Kidney (tissue), 13 donors: ENCODE measurements at regions not wholly inside any gene's neighbourhood (a gene's known extent, or its start where the extent isn't known, plus 50 kb on each side); places are given as distances from the start of the nearest gene placed in this dataset.
A peak's percentile ranks its signal among the peaks of the same experiment; 100 is the strongest.
"Not testable (repeated sequence)": the region's sequence is repeated elsewhere in the genome, so short reads cannot be mapped to it uniquely, and the experiment has no call there.

ENCODE experiments used
- DNase-seq, 5 donors: peaks; one replicate each; pipeline ENCODE4 v3.0.0-alpha.2; 2013 to 2020
- FAIRE-seq: peaks from 2 replicates; lab custom pipeline; 2012; peaks lifted over from hg19 to GRCh38; lab: Jason Lieb, UNC
- H3K27ac ChIP-seq, 2 donors: one replicate each; pipeline ENCODE4 v1.7.0; 2013; ENCODE audit warnings: low read depth in 2 of 2, low read length in 2 of 2, inconsistent platforms in 1 of 2
- H3K27me3 ChIP-seq: one replicate; pipeline ENCODE4 v1.7.1; 2013; ENCODE audit warnings: low read length, inconsistent platforms; ENCODE audit not compliant: control insufficient read depth, insufficient read depth
- H3K36me3 ChIP-seq, 3 donors: one replicate each; pipeline versions ENCODE4 v1.7.0 to v1.7.1; 2013; ENCODE audit warnings: low read length in 3 of 3, control low read depth in 1 of 3, inconsistent platforms in 1 of 3; ENCODE audit not compliant: insufficient read depth in 3 of 3, control insufficient read depth in 2 of 3
- H3K4me1 ChIP-seq, 3 donors: one replicate each; pipeline versions ENCODE4 v1.7.0 to v1.7.1; 2013; ENCODE audit warnings: low read length in 3 of 3, inconsistent platforms in 1 of 3, low read depth in 1 of 3; ENCODE audit not compliant: control insufficient read depth in 2 of 3, insufficient read depth in 2 of 3
- H3K4me3 ChIP-seq, 3 donors: one replicate each; pipeline versions ENCODE4 v1.7.0 to v1.8.1; 2013; ENCODE audit warnings: low read length in 3 of 3, control low read depth in 1 of 3, inconsistent platforms in 1 of 3
- H3K9ac ChIP-seq, 3 donors: one replicate each; pipeline versions ENCODE4 v1.7.0 to v1.7.1; 2013; ENCODE audit warnings: low read length in 3 of 3, control low read depth in 1 of 3, inconsistent platforms in 1 of 3
- H3K9me3 ChIP-seq, 3 donors: one replicate each; pipeline versions ENCODE4 v1.7.0 to v1.7.1; 2013; ENCODE audit warnings: low read length in 3 of 3, control low read depth in 1 of 3, inconsistent platforms in 1 of 3; ENCODE audit not compliant: control insufficient read depth in 2 of 3, insufficient read depth in 1 of 3
- intact Hi-C: fragments of 100-400 bp; cut with DNase I; formaldehyde crosslinking; loops from one replicate; pipeline ENCODE4 v1.11.1; 2022
- TF ChIP-seq, protein P1 (sequence below): IDR thresholded peaks from 3 replicates; pipeline ENCODE4 v1.5.1; 2012; ENCODE audit warnings: mild to moderate bottlenecking, moderate library complexity, borderline replicate concordance; ENCODE audit not compliant: insufficient read depth; ENCODE audit errors: extremely low read depth
- donor health status: control.
- donor health status: control.
- donor health status: control.
- donor health status: control.
- donor health status: control.
- donor health status: DM: yes; HTN: yes; CAD: no.
- donor health status: Normal renal cell carcinoma (clear cell type).

DNA sequence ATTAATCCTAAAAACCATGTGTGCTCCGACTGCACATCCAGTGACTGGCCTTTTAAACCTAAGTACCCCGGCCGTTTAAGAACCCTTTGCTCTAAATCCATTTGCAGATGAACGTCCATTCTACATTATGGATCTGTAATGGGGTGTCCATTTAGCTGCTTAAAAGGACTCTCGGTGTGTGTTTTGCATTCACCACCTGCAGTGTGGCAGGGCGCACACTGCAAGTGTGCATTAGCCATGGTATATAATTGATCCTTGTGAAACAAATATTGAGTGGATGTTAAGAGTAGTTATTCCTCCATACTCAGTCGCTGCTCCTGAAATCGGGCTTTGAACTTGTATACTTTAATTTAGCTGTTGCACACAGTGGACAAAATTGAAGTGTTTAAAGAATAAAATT, 190.1 kb upstream of the WWC1 start:
- Histone ChIP-seq H3K27me3 (no peaks in the 10 kb centered on the region), H3K4me3 (no peak overlapping the region), H3K9me3 (no peaks in the 10 kb centered on the region), H3K9ac (no peak overlapping the region), H3K27ac (no peak overlapping the region), H3K4me1 (peaks cover 2 to 23% (median 8%) of the 10 kb centered on the region in 3 donors), H3K36me3 (no peaks in the 10 kb centered on the region)
- TF ChIP-seq, protein P1, sequence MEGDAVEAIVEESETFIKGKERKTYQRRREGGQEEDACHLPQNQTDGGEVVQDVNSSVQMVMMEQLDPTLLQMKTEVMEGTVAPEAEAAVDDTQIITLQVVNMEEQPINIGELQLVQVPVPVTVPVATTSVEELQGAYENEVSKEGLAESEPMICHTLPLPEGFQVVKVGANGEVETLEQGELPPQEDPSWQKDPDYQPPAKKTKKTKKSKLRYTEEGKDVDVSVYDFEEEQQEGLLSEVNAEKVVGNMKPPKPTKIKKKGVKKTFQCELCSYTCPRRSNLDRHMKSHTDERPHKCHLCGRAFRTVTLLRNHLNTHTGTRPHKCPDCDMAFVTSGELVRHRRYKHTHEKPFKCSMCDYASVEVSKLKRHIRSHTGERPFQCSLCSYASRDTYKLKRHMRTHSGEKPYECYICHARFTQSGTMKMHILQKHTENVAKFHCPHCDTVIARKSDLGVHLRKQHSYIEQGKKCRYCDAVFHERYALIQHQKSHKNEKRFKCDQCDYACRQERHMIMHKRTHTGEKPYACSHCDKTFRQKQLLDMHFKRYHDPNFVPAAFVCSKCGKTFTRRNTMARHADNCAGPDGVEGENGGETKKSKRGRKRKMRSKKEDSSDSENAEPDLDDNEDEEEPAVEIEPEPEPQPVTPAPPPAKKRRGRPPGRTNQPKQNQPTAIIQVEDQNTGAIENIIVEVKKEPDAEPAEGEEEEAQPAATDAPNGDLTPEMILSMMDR = no peak
- no peak for DNase-seq
- intact Hi-C loops = no loop called here
- no peak for FAIRE-seq

DNA sequence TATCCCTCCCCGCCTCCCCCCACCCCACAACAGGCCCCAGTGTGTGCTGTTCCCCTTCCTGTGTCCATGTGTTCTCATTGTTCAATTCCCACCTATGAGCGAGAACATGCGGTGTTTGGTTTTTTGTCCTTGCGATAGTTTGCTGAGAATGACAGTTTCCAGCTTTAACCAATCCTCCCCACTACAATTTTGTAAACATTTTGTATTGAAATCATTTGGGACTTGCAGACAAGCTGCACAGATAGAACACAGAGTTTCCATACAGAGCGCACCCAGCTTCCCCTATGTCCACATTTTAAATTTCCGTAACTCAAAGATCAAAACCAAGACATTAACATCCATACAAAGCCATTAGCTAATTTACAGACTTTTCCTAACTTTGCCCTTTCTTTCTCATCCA, 188.4 kb upstream of the WWC1 start:
- H3K36me3 ChIP-seq, H3K27me3 ChIP-seq, intact Hi-C loops, DNase-seq, H3K9ac ChIP-seq, H3K9me3 ChIP-seq, H3K27ac ChIP-seq, H3K4me3 ChIP-seq, FAIRE-seq: not testable (repeated sequence)
- peaks cover 2 to 28% (median 8%) of the 10 kb centered on the region in 3 donors for H3K4me1 ChIP-seq

DNA sequence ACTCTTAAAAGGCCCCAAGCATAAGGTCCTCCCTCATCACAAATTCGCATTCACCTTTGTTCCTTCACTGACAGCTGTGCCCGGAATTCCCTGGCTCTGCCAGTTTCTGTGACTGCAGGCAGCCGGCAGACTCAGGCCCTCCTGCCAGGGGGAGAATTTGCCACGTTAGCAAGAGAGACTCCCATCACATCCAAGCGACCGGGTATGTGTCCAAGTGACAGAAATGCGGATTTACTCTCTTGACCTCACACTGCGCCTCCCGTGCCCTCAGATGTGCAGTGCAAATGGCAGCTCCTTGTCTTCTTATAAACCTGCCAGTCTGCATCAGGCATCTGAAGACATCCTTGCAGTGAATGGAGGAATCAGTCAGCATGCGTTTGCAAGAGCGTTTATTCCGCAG, 187.1 kb upstream of the WWC1 start:
- DNase-seq (peak in 1 of 5 donors; percentile 48), FAIRE-seq (no peak)
- Histone ChIP-seq H3K27ac (peak overlapping the region; percentile 16 to 64), H3K4me1 (peaks cover 0 to 28% (median 8%) of the 10 kb centered on the region in 3 donors), H3K27me3 (no peaks in the 10 kb centered on the region), H3K9ac (no peak overlapping the region), H3K9me3 (no peaks in the 10 kb centered on the region), H3K36me3 (no peaks in the 10 kb centered on the region), H3K4me3 (no peak overlapping the region)
- intact Hi-C loops = no loop called here
- TF ChIP-seq, protein P1 = no peak

DNA sequence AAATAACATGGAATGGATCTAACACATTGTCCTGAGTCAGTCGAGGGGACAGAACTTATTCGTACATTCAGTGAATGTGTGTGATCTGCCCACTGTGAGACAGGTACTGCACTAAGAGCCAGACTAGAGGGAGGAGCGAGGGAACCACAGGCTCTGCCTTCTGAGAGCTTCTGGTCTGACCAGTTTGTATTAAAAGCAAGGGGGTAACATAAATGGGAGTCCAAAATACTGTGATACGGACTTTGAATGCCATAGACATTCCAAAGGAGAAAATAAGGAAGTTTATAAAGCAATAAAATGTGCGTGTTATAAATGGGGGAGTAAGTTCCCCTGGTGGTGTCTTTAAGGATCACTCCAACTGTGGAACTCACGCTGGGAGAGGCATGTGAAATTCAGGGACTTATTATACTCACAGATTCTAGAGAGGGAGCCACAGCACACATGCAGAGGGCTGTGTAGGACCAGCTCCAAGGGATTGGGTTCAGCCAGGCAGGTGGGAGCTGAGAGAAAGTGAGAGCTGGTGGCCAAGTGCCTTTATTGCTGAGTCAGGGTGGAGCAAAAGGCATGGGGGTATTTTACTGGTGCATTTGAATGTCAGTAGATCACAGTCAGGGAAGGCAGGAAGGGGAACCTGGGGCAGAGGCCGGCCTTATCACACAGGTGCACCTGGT, 186.5 kb upstream of the WWC1 start:
- TF ChIP-seq, protein P1 = no peak
- Histone ChIP-seq H3K27ac (peak overlapping the region; percentile 16 to 64), H3K9ac (peak overlapping the region in 1 of 3 donors; percentile 31), H3K4me3 (no peak overlapping the region), H3K4me1 (peaks cover 0 to 28% (median 8%) of the 10 kb centered on the region in 3 donors), H3K9me3 (no peaks in the 10 kb centered on the region), H3K36me3 (no peaks in the 10 kb centered on the region), H3K27me3 (no peaks in the 10 kb centered on the region)
- no peak for FAIRE-seq
- intact Hi-C loops = no loop called here
- peak in 2 of 5 donors; percentile 53 to 56 for DNase-seq
